HuH-7.5 (cell line): ENCODE measurements at regions not wholly inside any gene's neighbourhood (a gene's known extent, or its start where the extent isn't known, plus 50 kb on each side); places are given as distances from the start of the nearest gene placed in this dataset.

Experiments
- DNase-seq: peaks from one replicate; pipeline ENCODE4 v3.0.0; 2011; ENCODE audit warnings: low spot score

DNA sequence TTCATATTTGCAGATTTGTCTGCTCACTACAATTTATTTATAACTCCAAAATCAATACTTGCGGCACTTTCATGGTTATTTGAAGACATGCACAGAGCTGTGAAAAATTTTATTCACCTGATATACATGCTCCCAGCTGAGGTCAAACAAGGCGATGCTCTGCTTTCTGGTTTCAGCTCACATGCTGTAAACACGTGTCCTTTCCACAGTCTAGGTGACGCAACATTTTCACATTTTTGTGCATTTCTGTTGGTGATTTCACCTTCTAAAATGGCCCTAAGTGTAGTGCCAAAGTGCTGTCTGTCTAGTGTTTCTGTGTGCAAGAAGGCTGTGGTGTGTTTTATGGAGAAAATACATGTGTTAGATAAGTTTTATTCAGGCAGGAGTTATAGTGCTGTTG lies 650.5 kb downstream of the RNF144B start:
- DNase-seq = no peak

DNA sequence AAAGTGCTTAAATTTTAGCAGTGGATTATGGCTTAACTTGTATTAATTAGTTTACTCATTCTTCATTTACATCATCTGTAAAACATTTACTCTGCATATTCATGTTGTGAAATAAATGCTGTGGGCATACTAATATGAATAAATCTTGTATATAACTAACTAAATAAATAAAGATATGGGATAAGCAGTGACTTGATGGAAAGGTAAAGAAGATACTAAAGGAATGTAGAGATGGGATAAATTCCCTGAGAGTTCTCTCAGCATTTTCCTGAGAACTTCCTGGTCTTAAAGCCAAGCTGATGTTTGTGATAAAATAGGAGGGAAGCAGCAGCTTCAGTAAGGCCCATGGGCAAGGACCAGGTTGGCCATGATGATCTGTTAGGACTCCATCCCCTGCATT lies 652.1 kb downstream of the RNF144B start:
- DNase-seq = no peak

DNA sequence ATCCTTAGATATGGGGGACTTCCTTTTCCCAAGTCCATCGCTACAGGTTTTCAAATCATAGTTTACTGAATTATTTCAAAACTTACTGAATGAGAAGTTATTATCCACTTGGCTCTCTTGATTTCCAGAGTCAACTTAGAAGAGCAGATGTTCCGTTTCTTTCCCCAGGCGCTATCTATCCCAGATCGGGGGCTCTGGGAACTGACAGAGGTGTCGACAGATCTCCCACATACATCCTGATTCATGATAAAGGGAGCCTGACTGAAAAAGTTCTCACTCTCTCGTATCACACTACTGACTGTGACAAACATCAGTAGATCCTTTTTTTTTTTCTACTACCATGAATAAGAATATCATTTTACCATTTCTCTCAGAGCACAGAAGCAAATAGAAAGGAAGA lies 654.8 kb downstream of the RNF144B start:
- DNase-seq = no peak

DNA sequence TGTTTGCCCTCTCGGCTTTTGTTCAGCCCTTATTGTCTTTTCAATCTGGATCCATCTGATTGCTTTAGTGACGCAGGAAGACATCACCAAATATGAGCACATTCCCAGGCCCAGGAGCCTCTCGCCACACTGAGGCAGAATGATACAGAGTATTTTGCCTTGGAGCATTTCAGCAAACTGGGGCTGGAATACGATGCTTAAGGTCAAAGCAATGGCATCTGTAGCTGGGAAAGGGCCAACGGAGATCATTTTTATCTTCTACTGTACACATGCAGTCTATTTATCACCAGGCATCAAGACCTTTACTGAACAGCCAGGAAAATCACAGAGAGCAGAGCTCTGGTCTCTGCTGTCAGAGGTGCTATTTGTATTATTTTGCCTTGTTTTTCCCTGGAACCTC lies 655.3 kb downstream of the RNF144B start:
- DNase-seq = no peak

DNA sequence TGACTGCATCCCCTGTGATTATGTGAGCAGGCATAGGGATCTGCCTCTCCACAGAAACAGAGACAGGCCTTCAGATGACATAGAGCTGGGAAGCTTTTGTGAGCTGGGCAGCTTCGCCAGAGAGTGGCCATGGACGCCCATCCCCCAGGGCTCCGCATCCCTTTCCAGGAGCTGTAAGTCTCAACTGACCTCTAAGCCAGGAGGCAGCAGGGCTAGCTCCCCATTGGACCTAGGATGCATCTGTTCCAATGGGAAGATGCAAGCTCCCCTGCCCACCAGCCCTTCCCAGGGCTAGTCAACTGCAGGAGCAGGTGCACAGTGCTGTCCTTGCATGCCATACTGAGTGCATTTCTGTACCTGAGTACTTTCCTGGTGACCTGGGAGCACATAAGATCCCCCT lies 663.6 kb downstream of the RNF144B start:
- no peak for DNase-seq

DNA sequence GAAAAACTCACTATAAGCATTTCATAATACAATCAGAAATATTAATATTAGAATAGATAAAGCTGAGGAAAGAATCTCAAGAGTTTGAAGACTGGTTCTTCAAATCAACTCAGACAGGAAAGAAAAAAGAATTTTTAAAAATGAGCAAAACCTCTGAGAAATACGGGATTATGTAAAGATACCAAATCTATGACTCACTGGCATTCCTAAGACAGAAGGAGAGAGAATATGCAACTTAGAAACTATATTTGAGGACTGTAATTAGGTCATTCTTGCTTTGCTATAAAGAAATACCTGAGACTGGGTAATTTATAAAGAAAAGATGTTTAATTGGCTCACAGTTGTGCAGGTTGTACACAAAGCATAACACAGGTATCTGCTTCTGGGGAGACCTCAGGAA lies 665.1 kb downstream of the RNF144B start:
- no peak for DNase-seq

DNA sequence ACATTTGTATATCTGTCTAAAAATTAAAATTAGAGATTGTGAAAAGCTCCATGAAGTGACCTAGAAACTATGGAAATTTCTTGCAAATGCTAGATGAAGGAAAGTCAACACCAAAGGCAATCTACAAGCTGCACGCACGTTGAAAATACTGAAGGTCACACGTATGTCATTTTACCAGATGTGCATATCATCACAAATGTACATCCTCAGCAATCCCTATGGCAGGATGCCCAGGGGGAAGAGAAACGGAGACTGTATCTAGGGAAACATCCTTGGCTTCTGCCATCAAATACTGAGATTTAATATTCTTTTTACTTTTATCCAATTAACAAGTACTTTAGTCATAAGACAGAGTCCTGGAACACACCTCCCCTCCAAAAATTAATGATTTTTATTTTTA lies 672.0 kb downstream of the RNF144B start:
- no peak for DNase-seq

DNA sequence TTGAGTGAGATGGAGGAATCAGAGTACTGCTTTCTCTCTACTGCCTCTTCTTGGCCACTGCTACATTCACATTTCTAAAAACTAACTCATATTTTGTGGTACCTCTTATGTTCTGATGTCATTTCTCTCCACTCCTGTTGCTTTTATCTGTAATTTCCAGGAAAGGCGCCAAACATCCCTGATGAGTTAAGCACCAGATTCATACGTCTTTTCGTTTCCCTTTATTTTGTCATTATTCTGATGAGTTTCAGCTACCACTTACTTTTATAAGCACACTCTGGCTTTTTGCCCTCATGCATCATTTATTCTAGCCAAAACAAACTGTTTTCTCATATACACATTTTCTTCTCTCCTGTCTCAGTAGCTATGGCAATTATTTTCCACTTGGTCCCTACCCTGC lies 680.0 kb downstream of the RNF144B start:
- DNase-seq = no peak

DNA sequence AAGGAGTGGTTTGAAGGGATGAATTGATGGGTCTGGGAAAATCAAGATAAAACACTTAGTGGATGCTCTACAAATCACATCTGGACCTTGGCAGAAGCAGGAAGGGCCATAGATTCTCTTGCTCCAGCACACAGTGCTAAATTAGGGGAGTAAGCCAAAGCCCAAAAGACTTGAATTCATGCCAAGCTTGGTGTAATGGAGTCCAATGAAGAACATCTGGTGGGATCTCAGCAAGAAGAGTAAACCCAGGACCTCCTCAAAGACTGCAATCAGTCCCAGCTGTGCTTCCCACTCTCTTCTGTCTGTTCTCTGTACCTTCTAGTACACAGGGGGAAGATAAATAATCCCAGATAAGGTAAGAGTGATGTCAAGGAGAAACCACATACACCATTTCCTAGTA lies 683.4 kb downstream of the RNF144B start:
- no peak for DNase-seq

DNA sequence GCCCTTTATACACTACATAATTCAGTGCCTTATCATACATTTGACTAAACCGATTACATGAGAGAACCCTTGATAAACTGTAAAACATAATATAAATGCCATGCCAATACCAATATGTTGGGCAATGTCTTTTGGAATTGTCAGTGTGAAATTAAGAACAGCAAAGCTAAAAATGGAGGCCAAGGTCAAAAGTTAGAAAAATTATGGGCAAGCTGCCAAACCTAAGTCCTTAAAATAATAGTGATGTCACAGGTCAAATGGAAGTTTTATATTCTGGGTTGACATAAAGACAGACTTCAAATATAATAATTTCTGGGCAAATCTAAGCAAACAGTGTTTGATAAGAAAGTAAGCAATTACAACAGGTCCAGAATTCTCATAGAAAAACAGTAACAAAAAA lies 696.7 kb downstream of the RNF144B start:
- DNase-seq = no peak

DNA sequence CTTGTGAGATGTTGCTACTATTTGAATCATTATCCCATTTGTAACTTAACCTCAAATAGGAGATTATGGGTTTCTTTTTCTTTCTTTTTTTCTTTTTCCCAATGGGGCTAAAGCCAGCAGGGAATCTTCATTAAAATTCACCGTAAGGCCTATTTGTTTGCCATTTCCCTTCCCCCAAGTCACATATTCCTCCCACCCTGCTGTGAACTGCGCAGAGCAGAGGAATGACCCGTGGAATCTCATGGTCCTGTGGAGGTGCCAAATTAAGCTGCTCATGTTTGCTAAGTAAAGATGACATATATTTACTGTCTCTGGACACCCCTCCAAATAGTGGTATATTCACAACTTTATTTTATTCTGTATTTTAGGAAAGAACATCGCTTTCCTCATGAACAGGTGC lies 699.3 kb downstream of the RNF144B start:
- DNase-seq = no peak

DNA sequence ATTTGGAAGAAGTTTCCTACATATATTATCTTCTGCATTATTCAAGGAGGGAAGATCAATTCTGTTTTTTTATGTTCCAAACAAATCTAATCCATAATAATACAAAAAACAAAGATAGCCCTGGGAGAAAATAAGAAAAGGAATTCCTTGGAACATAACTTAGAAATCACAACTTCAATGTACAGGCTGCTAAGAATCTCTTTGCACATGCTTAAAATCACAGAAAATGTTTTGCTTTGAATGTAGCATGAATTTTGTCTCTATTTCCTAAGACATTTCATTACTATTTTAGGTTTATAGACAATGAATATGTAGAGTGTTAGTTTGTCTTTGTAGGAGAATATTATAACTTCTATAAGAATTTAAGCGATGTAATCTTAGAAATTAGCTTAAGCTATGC lies 700.1 kb downstream of the RNF144B start:
- no peak for DNase-seq

DNA sequence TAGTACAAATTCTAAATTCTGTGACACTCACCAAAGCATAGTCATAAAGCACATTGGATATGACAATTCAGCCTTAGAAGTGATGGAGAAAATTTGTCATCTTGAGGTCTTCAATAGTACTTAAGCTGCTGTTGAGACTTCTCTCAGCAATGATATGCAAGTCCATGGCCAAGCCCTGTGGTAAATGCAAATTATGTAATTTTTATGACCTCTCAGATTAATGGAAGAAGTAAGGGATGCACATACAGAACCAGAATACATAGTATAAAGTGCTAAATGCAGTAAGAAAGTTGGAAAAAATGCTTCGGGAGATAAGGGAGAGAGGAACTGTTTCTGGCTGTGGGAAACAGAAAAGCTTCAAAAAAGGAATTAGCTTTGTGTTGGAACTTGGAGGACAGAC lies 700.7 kb downstream of the RNF144B start:
- no peak for DNase-seq

DNA sequence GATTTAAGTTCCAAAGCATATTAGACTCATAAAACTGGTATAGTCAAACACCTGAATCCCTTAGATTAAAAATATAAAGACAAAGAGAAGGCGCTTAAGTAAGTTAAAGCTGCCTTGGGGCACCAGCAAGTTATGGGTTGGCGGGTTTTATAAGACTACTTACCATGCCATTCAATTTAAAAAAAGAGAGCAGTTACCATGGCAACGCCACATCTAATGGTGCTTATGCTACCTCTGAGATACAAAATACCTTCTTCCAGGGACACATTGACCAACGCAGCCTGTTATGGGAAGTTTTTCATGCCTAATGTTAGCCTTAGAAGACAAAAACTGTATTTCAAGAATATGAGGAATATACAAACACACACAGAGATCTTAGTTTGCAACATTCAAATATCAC lies 713.6 kb downstream of the RNF144B start:
- no peak for DNase-seq

DNA sequence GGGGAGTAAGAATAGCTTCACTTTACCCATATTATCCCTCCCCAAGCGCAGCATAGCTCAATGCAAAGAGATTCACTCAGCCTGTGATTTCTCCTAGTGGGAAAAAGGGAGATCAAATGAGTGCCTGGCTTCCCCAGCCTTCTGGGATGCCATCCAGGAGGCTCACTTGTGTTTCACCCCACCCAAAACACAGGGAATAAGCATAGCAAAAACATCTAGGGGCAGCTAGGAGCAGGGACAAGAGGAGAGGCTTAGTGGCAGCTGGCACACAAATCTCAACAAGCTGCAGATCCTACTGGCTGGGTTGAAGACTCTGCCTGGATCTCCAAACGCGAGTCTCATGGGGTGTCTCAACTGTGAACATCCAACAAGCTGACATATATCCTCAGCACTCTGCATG lies 715.8 kb downstream of the RNF144B start:
- no peak for DNase-seq

DNA sequence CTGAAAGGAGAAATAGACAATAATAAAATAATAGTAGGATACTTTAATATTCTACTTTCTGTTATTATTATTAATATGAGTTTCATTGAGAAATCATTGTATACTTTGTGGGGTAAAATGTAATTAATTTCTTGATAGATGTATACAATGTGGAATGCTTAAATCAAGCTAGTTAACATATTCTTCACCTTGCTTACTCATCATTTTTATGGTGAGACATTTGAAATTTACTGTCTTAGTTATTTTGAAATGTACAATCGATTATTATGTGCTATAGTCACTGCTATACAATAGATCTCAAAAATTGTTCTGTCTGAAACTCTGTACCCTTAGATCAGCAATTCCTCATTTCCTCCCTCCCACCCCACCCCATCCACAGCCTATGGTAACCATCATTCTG lies 720.3 kb downstream of the RNF144B start:
- DNase-seq = no peak

DNA sequence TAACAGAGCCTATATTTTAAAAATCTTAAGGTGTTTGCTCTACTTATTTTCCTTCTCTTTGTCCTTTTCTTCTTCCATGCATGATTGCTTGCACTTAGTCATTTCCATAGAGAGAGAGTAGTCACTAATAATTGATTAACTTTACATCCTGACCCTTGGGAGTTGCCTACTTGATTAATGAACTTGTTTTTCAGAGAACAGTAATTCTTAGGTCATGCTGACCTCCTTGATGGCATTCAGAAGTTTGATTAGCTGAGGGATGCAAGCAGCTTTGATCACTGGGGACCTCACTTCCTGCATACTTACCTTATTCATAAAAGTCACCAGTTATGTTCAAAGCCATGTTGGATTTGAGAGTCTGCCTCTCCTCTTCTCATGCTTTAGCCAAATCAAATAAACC lies 715.6 kb upstream of the ID4 start:
- DNase-seq = no peak

DNA sequence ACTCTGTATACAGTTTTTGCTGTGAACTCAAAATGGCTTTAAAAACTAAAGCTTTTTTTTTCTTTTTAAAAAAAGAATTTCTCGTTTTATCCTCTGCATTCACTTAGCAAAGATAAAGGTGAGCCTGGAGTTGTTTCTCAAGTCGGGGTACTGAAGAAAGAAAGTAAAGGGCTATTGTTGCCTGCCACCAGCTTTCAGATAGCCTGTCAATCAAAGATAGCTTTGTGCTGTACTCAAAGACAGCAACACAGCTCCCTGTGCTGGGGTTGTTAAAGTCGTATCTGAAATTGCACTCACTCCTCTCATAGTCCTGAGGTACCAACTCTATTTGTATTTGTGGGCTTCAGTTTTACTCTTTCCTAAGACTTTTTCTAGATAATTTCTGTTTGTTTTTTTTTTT lies 710.1 kb upstream of the ID4 start:
- DNase-seq = no peak

DNA sequence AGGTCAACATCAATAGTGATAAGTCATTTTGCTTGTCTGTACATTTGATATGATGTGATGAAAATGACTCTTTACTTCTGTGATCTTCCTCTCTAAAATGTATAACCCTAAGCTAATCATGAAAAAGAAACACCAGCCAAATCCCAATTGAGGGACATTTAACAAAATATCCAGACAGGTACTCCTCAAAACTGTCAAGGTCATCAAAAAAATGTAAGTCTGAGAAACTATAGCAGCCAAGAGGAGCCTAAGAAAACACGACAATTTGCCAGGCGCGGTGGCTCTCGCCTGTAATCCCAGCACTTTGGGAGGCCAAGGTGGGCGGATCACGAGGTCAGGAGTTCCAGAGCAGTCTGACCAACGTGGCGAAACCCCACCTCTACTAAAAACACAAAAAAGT lies 708.5 kb upstream of the ID4 start:
- no peak for DNase-seq

DNA sequence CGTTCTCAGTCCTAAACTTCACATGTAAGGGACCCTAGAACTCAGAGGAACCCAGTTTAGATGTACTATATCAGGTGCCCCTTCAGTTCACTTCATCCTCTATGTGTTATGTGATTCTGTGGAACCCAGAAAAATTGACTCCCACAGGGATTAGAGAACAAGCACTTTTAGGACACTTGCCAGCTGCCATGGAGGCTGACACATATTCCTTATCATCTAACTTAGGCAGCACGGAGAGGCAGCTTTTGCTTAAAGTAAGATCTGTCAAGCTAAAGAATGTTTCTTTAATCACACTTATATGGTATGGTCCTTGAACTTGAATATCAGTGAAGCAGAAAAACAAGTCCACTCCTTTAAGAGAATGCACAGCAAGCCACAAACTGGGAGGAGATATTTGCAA lies 701.5 kb upstream of the ID4 start:
- DNase-seq = no peak

DNA sequence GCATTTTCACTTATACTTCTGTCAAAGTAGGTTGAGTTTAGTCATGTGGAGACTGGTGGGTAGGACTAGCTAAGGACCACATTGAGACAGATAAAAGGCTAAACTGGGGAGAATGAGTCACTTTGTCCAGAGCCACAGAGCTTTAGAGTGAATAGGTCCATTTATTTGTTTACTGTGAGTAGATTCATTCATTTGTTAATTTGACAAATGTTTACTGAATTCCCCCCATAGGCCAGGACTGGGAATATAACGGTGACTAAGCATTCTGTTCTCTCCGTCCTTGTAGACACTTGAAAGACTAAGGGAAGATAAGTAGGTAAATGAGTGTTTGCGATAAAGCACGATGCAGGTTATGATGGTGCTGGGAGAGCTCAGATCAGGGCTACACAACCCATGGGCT lies 699.7 kb upstream of the ID4 start:
- no peak for DNase-seq

DNA sequence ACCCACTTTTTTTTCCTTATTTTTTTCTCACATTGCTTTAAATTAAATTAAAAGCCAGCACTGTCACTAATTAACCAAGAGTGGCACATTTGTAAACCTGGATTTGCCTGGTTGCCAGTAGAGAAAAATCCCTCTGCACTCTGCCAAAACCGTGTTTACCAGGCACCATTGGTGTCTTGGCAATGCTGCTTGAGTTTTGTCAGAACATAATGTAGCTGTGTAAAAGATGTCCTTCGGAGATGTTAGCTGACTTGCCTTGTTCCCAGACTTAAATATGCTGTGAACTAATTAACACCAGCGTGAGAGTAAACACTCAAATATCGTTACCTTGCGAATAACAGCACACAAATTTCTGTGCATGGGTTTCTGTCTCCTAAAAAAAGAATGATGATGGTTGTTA lies 694.9 kb upstream of the ID4 start:
- no peak for DNase-seq

DNA sequence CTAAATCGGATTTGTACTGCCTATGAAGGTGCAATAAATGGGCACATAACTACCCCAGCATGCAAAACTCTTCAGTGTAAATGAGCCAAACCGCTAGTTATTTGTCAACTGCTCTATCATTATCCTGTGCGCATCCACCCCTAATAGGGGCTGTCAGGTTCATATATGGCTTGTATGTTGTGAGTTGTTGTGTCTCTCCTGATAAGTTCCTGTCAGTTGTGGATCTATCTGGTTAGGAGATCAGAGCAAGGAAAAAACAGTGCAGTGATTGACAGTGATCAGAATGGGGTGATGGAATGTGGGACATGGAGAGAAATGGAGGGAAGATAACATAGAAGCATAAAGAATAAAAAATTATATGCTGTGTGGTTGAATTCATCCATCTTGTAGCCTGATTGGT lies 686.9 kb upstream of the ID4 start:
- DNase-seq = no peak

DNA sequence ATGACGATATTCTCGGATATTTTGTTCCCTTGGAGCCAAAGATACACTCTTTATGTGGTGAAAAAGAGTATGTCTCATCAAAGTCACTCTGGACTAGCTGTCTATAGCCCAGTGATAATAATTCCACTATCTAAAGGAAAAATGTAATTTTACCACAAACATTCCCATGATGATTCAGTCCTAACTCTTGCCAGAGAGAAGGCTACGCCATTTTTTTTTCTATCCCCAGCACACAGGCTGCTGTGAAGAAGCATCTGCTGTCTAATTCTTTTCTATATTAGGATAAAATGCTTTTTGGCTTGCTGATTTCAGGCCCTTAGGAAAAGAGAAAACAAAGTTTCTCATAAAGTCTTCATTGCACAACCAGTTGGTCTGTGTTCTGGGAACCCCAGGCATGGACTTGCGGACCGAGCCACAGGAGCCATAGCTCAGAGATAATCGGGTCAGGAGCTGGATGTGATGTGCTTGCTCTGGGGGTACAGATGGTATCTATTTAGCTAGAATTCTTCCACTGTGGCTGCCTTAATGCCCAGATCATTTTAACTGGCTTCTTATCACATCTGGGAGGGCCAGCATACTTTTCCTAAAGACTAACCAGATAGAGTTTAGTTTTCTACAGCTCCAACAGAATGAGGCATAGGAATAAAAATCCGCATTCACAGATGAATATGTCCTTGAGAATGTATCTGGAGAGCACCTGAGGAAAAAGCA lies 683.7 kb upstream of the ID4 start:
- DNase-seq = no peak

DNA sequence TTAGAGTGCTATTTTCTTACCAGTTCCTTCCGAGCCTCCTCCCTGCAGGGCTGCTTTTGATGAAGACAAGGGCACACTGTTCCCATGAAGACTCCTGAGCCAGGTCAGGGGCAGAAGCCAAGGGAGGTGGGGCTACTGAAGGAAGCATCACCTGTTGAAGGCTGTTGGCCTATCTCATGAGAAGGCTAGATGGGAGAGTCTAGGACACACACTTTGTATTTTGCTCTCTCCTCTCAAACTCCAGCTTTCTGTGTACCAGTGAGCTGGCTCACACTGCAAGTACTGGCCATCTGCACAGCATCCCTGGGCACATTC lies 683.2 kb upstream of the ID4 start:
- DNase-seq = no peak
